Small intestine (tissue), 7 donors: ENCODE measurements at regions not wholly inside any gene's neighbourhood (a gene's known extent, or its start where the extent isn't known, plus 50 kb on each side); places are given as distances from the start of the nearest gene placed in this dataset.

Experiments
- DNase-seq, 2 donors: peaks; one replicate each; pipeline versions ENCODE4 v3.0.0 to v3.0.0-alpha.2; 2013
- FAIRE-seq: peaks from 2 replicates; lab custom pipeline; 2012; peaks lifted over from hg19 to GRCh38; lab: Jason Lieb, UNC
- H3K27ac ChIP-seq, 3 donors: one replicate each; pipeline ENCODE4 v1.5.1; 2013; ENCODE audit warnings: low read length in 2 of 3, mild to moderate bottlenecking in 2 of 3, control low read depth in 1 of 3, inconsistent platforms in 1 of 3, low read depth in 1 of 3, moderate library complexity in 1 of 3
- H3K27me3 ChIP-seq, 3 donors: one replicate each; pipeline ENCODE4 v1.6.1; 2013; ENCODE audit warnings: low read length in 3 of 3, inconsistent platforms in 1 of 3; ENCODE audit not compliant: control insufficient read depth in 3 of 3, insufficient read depth in 3 of 3
- H3K36me3 ChIP-seq, 3 donors: one replicate each; pipeline ENCODE4 v1.6.1; 2013; ENCODE audit warnings: low read length in 3 of 3, inconsistent platforms in 1 of 3, low read depth in 1 of 3, mild to moderate bottlenecking in 1 of 3, moderate library complexity in 1 of 3; ENCODE audit not compliant: control insufficient read depth in 3 of 3, insufficient read depth in 2 of 3
- H3K4me1 ChIP-seq, 3 donors: one replicate each; pipeline ENCODE4 v1.6.1; 2013; ENCODE audit warnings: low read length in 2 of 3, inconsistent platforms in 1 of 3, low read depth in 1 of 3, mild to moderate bottlenecking in 1 of 3, moderate library complexity in 1 of 3; ENCODE audit not compliant: control insufficient read depth in 3 of 3, insufficient read depth in 2 of 3
- H3K4me3 ChIP-seq, 3 donors: one replicate each; pipeline ENCODE4 v1.5.1; 2013; ENCODE audit warnings: low read length in 3 of 3, control low read depth in 1 of 3, inconsistent platforms in 1 of 3, low read depth in 1 of 3, mild to moderate bottlenecking in 1 of 3, moderate library complexity in 1 of 3
- H3K9me3 ChIP-seq, 2 donors: one replicate each; pipeline ENCODE4 v1.6.1; 2013; ENCODE audit warnings: low read depth in 1 of 2, low read length in 1 of 2; ENCODE audit not compliant: control insufficient read depth in 2 of 2, insufficient read depth in 1 of 2
- WGBS, 3 donors: extraction: QIAGEN DNeasy Blood & Tissue Kit; methylation state at CpG; one replicate each; pipeline ENCODE4 v1.1.7; 2013; 5-methylcytosine and 5-hydroxymethylcytosine counted together
- donor health status: healthy with polysubstance abuse.
- donor health status: control.
- donor health status: control.
- donor health status: Bipolar disorder and iron deficiency.
- donor health status: healthy.

DNA sequence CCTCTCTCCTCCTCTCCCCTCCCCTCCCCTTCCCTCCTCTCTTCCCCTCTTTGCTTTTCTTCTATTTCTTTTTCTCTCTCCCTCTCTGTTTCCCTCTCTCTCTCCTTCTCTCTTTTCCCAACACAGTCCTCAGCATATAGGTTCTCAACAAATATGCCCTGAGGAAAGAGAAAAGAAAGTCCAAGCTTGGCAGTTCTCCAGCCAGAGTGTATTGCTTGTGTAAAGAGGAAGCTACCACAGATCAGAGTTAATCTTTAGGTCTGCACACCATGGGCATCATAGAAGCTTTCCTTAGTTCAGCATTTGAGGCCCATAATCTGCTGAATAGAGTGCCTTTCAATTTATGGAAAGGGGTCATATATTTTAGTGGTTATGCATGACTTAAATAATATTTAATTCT, 382.8 kb upstream of the WWC1 start:
- Histone ChIP-seq H3K27ac (no peak overlapping the region), H3K4me1 (no peaks in the 10 kb centered on the region), H3K36me3 (no peaks in the 10 kb centered on the region), H3K9me3 (no peaks in the 10 kb centered on the region), H3K27me3 (no peaks in the 10 kb centered on the region), H3K4me3 (no peak overlapping the region)
- no peak for FAIRE-seq
- DNase-seq: no peak

DNA sequence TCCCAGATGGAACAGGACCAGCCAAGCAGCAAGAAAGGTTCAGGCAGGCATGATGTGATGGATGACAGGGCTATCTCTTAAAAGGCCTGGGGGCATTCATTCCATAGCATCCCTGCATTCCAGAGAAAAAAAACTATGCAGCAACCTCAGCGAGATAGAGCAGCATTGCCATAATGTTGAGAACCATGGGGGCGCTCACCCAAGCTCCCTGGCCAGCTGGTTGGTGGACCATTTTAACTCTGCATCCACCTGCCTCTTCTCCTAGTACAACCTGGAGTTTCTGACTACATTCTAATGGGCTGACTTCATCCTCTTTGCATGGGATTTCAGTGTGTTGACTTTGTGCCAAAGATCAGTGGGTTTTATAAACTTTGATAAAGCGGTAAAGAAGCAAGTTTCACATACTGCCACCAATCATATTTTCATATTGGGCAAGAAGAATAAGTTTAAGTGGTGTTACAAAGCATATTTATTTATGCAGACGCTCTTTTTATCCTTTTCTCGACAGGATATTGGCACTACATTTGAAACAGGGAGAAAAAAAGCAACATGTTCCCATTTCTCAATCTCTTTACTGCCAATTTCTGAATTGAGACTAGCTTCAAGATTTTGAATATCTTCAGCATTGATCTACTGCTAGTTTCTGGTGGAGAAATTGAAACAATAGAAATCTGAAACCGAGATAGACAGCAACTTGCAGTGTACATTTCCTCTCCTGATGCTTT, 378.3 kb upstream of the WWC1 start:
- H3K9me3 ChIP-seq: no peaks in the 10 kb centered on the region
- H3K4me1 ChIP-seq: no peaks in the 10 kb centered on the region
- DNase-seq (no peak), FAIRE-seq (no peak)
- no peak overlapping the region for H3K27ac ChIP-seq
- H3K27me3 ChIP-seq: no peaks in the 10 kb centered on the region
- 58 to 63% (median 62%) methylated on average over 6 of the region's 6 CpGs for WGBS, 3 donors
- no peaks in the 10 kb centered on the region for H3K36me3 ChIP-seq
- H3K4me3 ChIP-seq: no peak overlapping the region

DNA sequence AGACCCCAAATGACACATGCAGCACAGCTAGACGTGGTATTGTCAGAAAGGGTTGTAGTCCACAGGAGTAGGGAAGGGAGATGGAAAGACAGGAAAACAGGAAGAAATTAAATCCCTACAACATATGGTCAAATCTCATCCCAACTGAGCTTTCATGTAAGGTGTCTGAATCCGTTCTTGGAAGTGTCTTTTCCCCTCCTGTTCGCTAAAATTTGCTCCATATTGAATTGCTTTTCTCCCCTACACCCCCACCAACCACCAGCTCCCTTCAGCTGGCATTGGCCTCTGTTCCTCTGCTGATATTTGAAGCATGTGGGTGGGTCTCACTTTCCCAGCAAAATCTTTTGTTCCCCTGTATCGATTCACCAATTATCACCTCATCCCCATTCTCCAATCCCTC, 376.2 kb upstream of the WWC1 start:
- Histone ChIP-seq H3K36me3 (no peaks in the 10 kb centered on the region), H3K4me3 (no peak overlapping the region), H3K4me1 (no peaks in the 10 kb centered on the region), H3K27me3 (no peaks in the 10 kb centered on the region), H3K9me3 (no peaks in the 10 kb centered on the region), H3K27ac (no peak overlapping the region)
- FAIRE-seq (no peak), DNase-seq (no peak)
- WGBS, 3 donors: 77 to 79% (median 78%) methylated on average over 4 of the region's 4 CpGs

DNA sequence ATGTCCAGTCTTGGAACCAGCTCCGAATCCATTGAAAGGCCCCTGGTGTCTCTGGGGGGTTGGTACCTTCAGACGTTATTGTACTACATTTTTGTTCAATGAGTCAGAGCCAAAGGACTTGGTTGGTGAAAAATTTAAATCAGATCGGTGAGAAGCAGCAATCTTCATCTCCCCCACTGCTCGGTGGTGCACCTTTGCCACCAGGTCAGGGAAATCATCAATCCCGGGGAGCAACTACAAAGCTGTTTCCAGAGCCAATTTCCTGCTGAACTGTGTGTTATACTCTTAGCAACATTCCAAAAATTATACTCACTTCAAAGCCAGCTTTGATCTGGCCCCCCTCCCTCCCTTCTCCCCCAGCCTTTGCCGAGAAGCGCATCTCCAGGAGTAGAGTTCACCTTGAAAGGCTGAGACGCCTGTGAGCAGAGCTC, 375.2 kb upstream of the WWC1 start:
- FAIRE-seq (no peak), DNase-seq (no peak)
- Histone ChIP-seq H3K4me3 (no peak overlapping the region), H3K27ac (no peak overlapping the region), H3K4me1 (no peaks in the 10 kb centered on the region), H3K9me3 (no peaks in the 10 kb centered on the region), H3K36me3 (no peaks in the 10 kb centered on the region), H3K27me3 (no peaks in the 10 kb centered on the region)
- 61 to 74% (median 66%) methylated on average over 8 of the region's 8 CpGs for WGBS, 3 donors

DNA sequence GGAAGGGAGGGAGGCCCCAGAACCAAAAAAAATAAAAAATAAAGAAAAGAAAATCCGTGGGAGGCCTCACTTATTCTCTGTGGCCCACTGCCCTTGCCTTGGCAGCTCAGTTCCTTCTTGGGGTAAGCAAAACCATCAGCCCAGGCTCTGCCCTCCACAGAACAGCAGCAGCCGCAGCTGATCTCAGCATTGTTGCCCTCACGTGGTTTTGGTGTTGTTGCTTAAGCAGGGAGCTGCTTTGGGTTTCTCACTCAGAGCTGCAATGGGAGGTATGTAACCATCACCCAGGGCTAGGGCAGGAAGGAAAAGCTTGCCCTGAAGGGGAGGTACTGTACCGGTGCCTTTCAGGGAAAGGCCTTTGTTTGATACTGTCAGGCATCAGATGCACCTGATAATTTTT, 374.7 kb upstream of the WWC1 start:
- no peaks in the 10 kb centered on the region for H3K27me3 ChIP-seq
- H3K27ac ChIP-seq: no peak overlapping the region
- H3K4me1 ChIP-seq: no peaks in the 10 kb centered on the region
- no peak for FAIRE-seq
- no peak overlapping the region for H3K4me3 ChIP-seq
- H3K36me3 ChIP-seq: no peaks in the 10 kb centered on the region
- no peaks in the 10 kb centered on the region for H3K9me3 ChIP-seq
- DNase-seq: no peak
- 38 to 45% (median 40%) methylated on average over 4 of the region's 4 CpGs for WGBS, 3 donors

DNA sequence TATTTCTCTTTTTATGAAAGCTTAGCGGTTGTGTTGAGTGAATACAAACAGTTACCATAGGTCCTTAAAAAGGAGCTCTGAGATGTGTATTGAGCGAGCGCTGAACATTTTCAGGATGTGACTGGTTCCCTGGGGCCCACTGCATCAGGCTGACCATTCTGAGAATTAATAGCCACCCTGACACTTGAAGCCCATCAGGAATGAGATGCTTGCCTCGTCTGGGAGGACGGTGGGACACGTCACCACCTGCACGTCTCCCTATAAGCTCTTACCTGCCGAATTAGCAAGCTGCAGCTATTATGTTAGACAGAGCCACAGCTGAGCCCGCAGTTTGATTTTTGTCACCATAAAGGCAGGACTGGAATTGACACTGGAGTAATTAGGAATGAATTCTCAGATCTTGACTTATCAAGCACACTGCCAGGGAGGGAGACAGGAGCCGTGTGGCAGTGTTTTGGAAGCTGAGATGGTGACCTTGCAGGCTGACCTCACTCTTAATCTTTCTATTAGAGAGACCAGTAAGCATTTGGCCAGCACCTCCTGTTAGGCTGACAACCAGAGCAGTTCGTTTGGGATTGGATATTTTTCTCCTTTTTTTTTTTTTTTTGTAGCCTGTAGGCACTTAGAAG, 373.1 kb upstream of the WWC1 start:
- 65 to 67% (median 65%) methylated on average over 11 of the region's 11 CpGs for WGBS, 3 donors
- H3K4me3 ChIP-seq: no peak overlapping the region
- FAIRE-seq (no peak), DNase-seq (no peak)
- H3K36me3 ChIP-seq: no peaks in the 10 kb centered on the region
- H3K27ac ChIP-seq: no peak overlapping the region
- H3K27me3 ChIP-seq: no peaks in the 10 kb centered on the region
- no peaks in the 10 kb centered on the region for H3K4me1 ChIP-seq
- no peaks in the 10 kb centered on the region for H3K9me3 ChIP-seq

DNA sequence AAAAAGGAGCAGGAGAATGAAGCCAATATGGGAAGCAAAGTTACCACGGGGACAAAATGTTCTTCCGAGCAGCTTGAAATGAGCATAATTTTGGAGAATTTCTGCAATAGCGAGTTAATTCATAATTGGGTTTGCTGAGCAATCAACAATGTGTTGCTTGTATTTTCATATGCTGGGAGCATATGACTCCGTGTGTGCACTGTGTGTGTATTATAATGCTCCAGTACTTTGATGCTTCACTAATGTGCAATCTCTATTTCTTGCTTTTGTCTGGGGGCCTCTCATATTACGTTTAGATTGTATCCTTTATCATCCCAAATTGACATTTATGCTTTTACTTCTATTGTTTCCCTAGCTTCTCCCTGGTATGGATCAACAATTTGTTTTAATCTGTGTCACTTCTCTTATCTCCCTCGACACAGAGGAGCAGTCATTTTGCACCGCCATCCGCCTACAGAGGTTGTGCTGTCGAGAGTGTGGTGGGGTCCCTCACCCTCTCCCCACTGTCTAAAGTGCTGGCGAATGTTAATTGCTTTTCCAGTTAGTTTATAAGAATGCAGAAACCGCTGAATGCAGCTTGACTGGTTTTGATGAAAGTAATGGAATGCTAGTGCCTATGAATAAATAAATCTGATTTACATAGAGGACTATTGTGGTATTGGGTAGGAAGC, 372.5 kb upstream of the WWC1 start:
- Histone ChIP-seq H3K27ac (no peak overlapping the region), H3K27me3 (no peaks in the 10 kb centered on the region), H3K36me3 (no peaks in the 10 kb centered on the region), H3K9me3 (no peaks in the 10 kb centered on the region), H3K4me3 (no peak overlapping the region), H3K4me1 (no peaks in the 10 kb centered on the region)
- FAIRE-seq (no peak), DNase-seq (no peak)
- 51 to 55% (median 52%) methylated on average over 11 of the region's 11 CpGs for WGBS, 3 donors

DNA sequence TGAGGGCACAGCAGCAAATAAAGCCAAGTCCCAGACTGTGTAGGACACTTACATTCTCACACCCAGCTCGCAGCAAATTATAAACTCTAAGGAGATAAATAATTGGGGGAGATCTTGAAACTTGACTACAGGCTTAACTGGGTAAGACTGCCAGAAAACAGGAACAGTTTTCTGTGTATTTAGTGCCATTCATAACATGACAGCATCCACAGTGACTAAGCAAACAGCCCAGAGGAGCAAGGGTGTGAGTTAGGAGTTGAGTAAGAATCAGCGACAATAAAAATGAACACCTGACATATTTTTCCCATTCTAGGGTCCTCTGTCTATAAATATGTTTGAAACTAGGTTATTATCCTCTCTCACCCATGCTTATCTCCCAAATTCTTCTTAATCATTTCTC, 370.9 kb upstream of the WWC1 start:
- Histone ChIP-seq H3K4me1 (no peaks in the 10 kb centered on the region), H3K27ac (no peak overlapping the region), H3K27me3 (no peaks in the 10 kb centered on the region), H3K9me3 (no peaks in the 10 kb centered on the region), H3K4me3 (no peak overlapping the region), H3K36me3 (no peaks in the 10 kb centered on the region)
- DNase-seq: no peak
- no peak for FAIRE-seq
- WGBS, 3 donors: 42 to 67% (median 52%) methylated on average over 2 of the region's 2 CpGs
